ENCODE measurements at regions not wholly inside any gene's neighbourhood (a gene's known extent, or its start where the extent isn't known, plus 50 kb on each side); places are given as distances from the start of the nearest gene placed in this dataset.

- no peak overlapping the region for H3K23ac ChIP-seq (ENCODE audit: insufficient read length, low read depth, low read length)
- no peak overlapping the region for H4K8ac ChIP-seq (replicated peaks; ENCODE audit: insufficient read length, low read depth, low read length)
- peak overlapping the region; percentile 95 for H2AFZ ChIP-seq (ENCODE audit: low read length)
- H4K91ac ChIP-seq (ENCODE audit: insufficient read length, low read depth, low read length), result no peak overlapping the region
- H2BK120ac ChIP-seq (ENCODE audit: low read depth, low read length, poor library complexity, severe bottlenecking), result no peak overlapping the region
- no peaks in the 10 kb centered on the region for H3K4me1 Mint-ChIP-seq
- H2BK12ac ChIP-seq (ENCODE audit: insufficient read length, low read depth, low read length), result no peak overlapping the region
- H3K79me2 ChIP-seq (ENCODE audit: insufficient read depth, low read length), result no peaks in the 10 kb centered on the region
- H3K9me3 ChIP-seq (ENCODE audit: control insufficient read depth, low read depth, low read length), result no peaks in the 10 kb centered on the region
- no peaks in the 10 kb centered on the region for H3K4me1 ChIP-seq (ENCODE audit: insufficient read depth, low read length)
- H4K5ac ChIP-seq (ENCODE audit: insufficient read length, low read depth, low read length), result peak overlapping the region; percentile 5
- no peak overlapping the region for H3T11ph ChIP-seq (ENCODE audit: low read length)
- H2BK5ac ChIP-seq (ENCODE audit: insufficient read length, low read length), result no peak overlapping the region
- H2BK15ac ChIP-seq (ENCODE audit: low read depth, low read length), result no peak overlapping the region
- H3K4me3 Mint-ChIP-seq, result no peak overlapping the region
- peaks cover 10% of the 10 kb centered on the region for H3K27me3 Mint-ChIP-seq (ENCODE audit: low read depth)
- no peak overlapping the region for H3K27ac Mint-ChIP-seq
- no peaks in the 10 kb centered on the region for H3K79me1 ChIP-seq (ENCODE audit: insufficient read depth, low read depth, low read length, poor library complexity, severe bottlenecking)
- H3K56ac ChIP-seq (ENCODE audit: insufficient read length, low read depth, low read length), result no peak overlapping the region
- no peak overlapping the region for H3K4ac ChIP-seq (ENCODE audit: low read depth, low read length)
- H2BK20ac ChIP-seq (ENCODE audit: low read depth, low read length, poor library complexity, severe bottlenecking), result no peak overlapping the region
- TF ChIP-seq, protein P1, sequence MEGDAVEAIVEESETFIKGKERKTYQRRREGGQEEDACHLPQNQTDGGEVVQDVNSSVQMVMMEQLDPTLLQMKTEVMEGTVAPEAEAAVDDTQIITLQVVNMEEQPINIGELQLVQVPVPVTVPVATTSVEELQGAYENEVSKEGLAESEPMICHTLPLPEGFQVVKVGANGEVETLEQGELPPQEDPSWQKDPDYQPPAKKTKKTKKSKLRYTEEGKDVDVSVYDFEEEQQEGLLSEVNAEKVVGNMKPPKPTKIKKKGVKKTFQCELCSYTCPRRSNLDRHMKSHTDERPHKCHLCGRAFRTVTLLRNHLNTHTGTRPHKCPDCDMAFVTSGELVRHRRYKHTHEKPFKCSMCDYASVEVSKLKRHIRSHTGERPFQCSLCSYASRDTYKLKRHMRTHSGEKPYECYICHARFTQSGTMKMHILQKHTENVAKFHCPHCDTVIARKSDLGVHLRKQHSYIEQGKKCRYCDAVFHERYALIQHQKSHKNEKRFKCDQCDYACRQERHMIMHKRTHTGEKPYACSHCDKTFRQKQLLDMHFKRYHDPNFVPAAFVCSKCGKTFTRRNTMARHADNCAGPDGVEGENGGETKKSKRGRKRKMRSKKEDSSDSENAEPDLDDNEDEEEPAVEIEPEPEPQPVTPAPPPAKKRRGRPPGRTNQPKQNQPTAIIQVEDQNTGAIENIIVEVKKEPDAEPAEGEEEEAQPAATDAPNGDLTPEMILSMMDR (conservative IDR thresholded peaks at IDR 0.05), result peak; percentile 73
- no peak overlapping the region for H3K4me2 ChIP-seq (ENCODE audit: insufficient read depth, insufficient read length, low read length)
- H3K14ac ChIP-seq (ENCODE audit: insufficient read depth, low read length), result no peak overlapping the region
- H3K23me2 ChIP-seq (ENCODE audit: insufficient read length, low read depth, low read length, poor library complexity, severe bottlenecking), result no peaks in the 10 kb centered on the region
- DNase-seq, result peak; percentile 44
- no peaks in the 10 kb centered on the region for H3K36me3 Mint-ChIP-seq (ENCODE audit: insufficient read depth in 1 of 3, low read depth in 3 of 3)
- H4K20me1 ChIP-seq (ENCODE audit: control insufficient read depth, insufficient read depth, insufficient read length), result no peaks in the 10 kb centered on the region
- no peaks in the 10 kb centered on the region for H3K27me3 ChIP-seq (ENCODE audit: insufficient read depth, low read length)
- no peaks in the 10 kb centered on the region for H3K9me3 Mint-ChIP-seq
- H3K9ac ChIP-seq (ENCODE audit: extremely low read depth, insufficient read length, low read length), result no peak overlapping the region
- H3K18ac ChIP-seq (ENCODE audit: insufficient read length, low read depth, low read length), result no peak overlapping the region
- WGBS (ENCODE audit: extremely low coverage, insufficient read length, low lambda C conversion rate), result no CpG with 5 or more reads among the region's 4 CpGs
- H3K27ac ChIP-seq (ENCODE audit: insufficient read length, low read depth, low read length), result no peak overlapping the region
- H2AK5ac ChIP-seq (ENCODE audit: insufficient read length, low read length), result no peak overlapping the region
Observed at GRCh38 chr3:22089284-22089683, 338.3 kb upstream of the ZNF385D start.
